ENCODE measurements at regions not wholly inside any gene's neighbourhood (a gene's known extent, or its start where the extent isn't known, plus 50 kb on each side); places are given as distances from the start of the nearest gene placed in this dataset.

DNA sequence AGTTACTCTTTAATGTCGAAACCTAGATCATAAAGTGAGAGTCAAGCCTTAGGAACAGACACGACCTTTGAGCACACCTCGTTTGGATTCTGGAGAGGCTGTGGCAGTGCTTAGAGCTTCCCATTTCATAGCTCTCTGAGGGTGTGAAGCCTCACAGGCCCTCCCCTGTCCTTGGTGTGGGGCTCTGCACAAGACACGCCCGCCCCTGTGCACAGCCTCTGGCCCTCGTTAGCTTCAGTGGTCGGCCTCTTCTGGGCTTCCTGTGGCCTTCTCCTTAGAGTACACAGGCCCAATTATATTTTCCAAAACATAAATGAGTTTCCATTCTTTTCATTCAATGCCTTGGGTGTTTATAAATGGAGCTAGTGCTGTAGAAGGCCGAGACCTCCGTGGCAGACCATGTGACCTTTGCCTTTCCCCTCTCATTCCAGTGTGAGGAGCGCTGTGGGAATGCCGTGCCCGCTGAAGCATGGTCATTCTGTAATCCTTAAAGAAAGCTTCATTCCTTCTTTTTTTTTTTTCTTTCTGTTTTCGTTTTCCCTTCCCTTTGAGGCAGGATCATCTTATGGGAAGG lies 208.6 kb downstream of the DCDC2C start:
- Histone ChIP-seq H3K36me3 (ENCODE audit: low read depth) (no peaks in the 10 kb centered on the region), H3F3A (ENCODE audit: insufficient read depth, low read depth) (no peaks in the 10 kb centered on the region), H4K20me1 (ENCODE audit: insufficient read depth) (no peaks in the 10 kb centered on the region; the same call in 1 of the 2 replicates), H3K9me3 (ENCODE audit: insufficient read depth, low read depth) (no peaks in the 10 kb centered on the region), H3K4me1 (replicated peaks; ENCODE audit: insufficient read depth) (no peaks in the 10 kb centered on the region), H3K9me2 (ENCODE audit: insufficient read depth) (no peaks in the 10 kb centered on the region), H3K4me2 (no peak overlapping the region), H3K27ac (no peak overlapping the region), H2AFZ (no peak overlapping the region), H3K27me3 (ENCODE audit: insufficient read depth, low read depth) (peaks cover 48% of the 10 kb centered on the region), H3K4me3 (no peak overlapping the region), H3K79me2 (ENCODE audit: low read depth) (no peaks in the 10 kb centered on the region)
- BruUV-seq (replicated peaks): no TSS peak
- TF ChIP-seq, protein P1, sequence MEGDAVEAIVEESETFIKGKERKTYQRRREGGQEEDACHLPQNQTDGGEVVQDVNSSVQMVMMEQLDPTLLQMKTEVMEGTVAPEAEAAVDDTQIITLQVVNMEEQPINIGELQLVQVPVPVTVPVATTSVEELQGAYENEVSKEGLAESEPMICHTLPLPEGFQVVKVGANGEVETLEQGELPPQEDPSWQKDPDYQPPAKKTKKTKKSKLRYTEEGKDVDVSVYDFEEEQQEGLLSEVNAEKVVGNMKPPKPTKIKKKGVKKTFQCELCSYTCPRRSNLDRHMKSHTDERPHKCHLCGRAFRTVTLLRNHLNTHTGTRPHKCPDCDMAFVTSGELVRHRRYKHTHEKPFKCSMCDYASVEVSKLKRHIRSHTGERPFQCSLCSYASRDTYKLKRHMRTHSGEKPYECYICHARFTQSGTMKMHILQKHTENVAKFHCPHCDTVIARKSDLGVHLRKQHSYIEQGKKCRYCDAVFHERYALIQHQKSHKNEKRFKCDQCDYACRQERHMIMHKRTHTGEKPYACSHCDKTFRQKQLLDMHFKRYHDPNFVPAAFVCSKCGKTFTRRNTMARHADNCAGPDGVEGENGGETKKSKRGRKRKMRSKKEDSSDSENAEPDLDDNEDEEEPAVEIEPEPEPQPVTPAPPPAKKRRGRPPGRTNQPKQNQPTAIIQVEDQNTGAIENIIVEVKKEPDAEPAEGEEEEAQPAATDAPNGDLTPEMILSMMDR (conservative IDR thresholded peaks at IDR 0.05): no peak
- intact Hi-C loops (cut with micrococcal nuclease; ENCODE audit: unreplicated experiment): no loop called here
- CTCF ChIA-PET: no interaction called here
- no peak for DNase-seq
- POLR2A ChIA-PET (ENCODE audit: unreplicated experiment): no interaction called here

- no peak overlapping the region for H2AFZ ChIP-seq
- CTCF ChIA-PET: no interaction called here
- H3K4me2 ChIP-seq: no peak overlapping the region
Observed at GRCh38 chr2:3913166-3913565, 209.8 kb downstream of the DCDC2C start.

GRCh38 chr2:3914241-3914640 lies 210.9 kb downstream of the DCDC2C start:
- TF ChIP-seq, protein P1 (conservative IDR thresholded peaks at IDR 0.05): no peak
- TF ChIP-seq EZH2 (IDR thresholded peaks at IDR 0.05; ENCODE audit: low read depth): no peak
- CTCF ChIA-PET: no interaction called here
- Histone ChIP-seq H3F3A (ENCODE audit: insufficient read depth, low read depth) (no peaks in the 10 kb centered on the region), H2AFZ (no peak overlapping the region), H3K9me3 (ENCODE audit: insufficient read depth, low read depth) (no peaks in the 10 kb centered on the region), H3K36me3 (ENCODE audit: low read depth) (no peaks in the 10 kb centered on the region), H3K4me3 (no peak overlapping the region), H3K9me2 (ENCODE audit: insufficient read depth) (no peaks in the 10 kb centered on the region), H4K20me1 (ENCODE audit: insufficient read depth) (no peaks in the 10 kb centered on the region), H3K27ac (no peak overlapping the region), H3K27me3 (ENCODE audit: insufficient read depth, low read depth) (peaks cover 67% of the 10 kb centered on the region), H3K79me2 (ENCODE audit: low read depth) (no peaks in the 10 kb centered on the region), H3K4me1 (replicated peaks; ENCODE audit: insufficient read depth) (no peaks in the 10 kb centered on the region), H3K4me2 (no peak overlapping the region)
- BruUV-seq (replicated peaks): no TSS peak
- no peak for DNase-seq
- intact Hi-C loops (cut with micrococcal nuclease; ENCODE audit: unreplicated experiment): no loop called here
- POLR2A ChIA-PET (ENCODE audit: unreplicated experiment): no interaction called here

More at GRCh38 chr2:3913166-3913565, 209.8 kb downstream of the DCDC2C start:
- H3K79me2 ChIP-seq (ENCODE audit: low read depth): no peaks in the 10 kb centered on the region
- H3K4me3 ChIP-seq: no peak overlapping the region
- H4K20me1 ChIP-seq (ENCODE audit: insufficient read depth): no peaks in the 10 kb centered on the region
- no peaks in the 10 kb centered on the region for H3K36me3 ChIP-seq (ENCODE audit: low read depth)
- BruUV-seq (replicated peaks): no TSS peak
- H3K9me2 ChIP-seq (ENCODE audit: insufficient read depth): no peaks in the 10 kb centered on the region
- intact Hi-C loops (cut with micrococcal nuclease; ENCODE audit: unreplicated experiment): no loop called here
- no peaks in the 10 kb centered on the region for H3K4me1 ChIP-seq (replicated peaks; ENCODE audit: insufficient read depth)
- TF ChIP-seq EZH2 (IDR thresholded peaks at IDR 0.05; ENCODE audit: low read depth): no peak
- TF ChIP-seq, protein P1 (conservative IDR thresholded peaks at IDR 0.05): no peak
- POLR2A ChIA-PET (ENCODE audit: unreplicated experiment): no interaction called here
- peaks cover 56% of the 10 kb centered on the region for H3K27me3 ChIP-seq (ENCODE audit: insufficient read depth, low read depth)
- no peak overlapping the region for H3K27ac ChIP-seq
- no peak for DNase-seq
- no peaks in the 10 kb centered on the region for H3F3A ChIP-seq (ENCODE audit: insufficient read depth, low read depth)
- no peaks in the 10 kb centered on the region for H3K9me3 ChIP-seq (ENCODE audit: insufficient read depth, low read depth)
